ENCODE measurements at regions not wholly inside any gene's neighbourhood (a gene's known extent, or its start where the extent isn't known, plus 50 kb on each side); places are given as distances from the start of the nearest gene placed in this dataset.

- H3K9me3 ChIP-seq (ENCODE audit: control insufficient read depth, insufficient read depth, low read depth, low read length) = no peaks in the 10 kb centered on the region
- no TSS peak for BruUV-seq (replicated peaks)
- in situ Hi-C loops (cut with HindIII; ENCODE audit: low pct_unique_long_range_greater_than_20kb, low sequenced_read_pairs) = no loop called here
- no peak overlapping the region for H3K27ac ChIP-seq (ENCODE audit: low read length)
- no peaks in the 10 kb centered on the region for H3K4me1 ChIP-seq (ENCODE audit: control insufficient read depth, insufficient read depth, low read length)
- H3K27me3 ChIP-seq (ENCODE audit: control insufficient read depth, insufficient read depth, low read length) = no peaks in the 10 kb centered on the region
- CTCF ChIA-PET = no interaction called here
- TF ChIP-seq REST (IDR thresholded peaks at IDR 0.05; ENCODE audit: insufficient read depth in 1 of 2, low read depth in 2 of 2, low read length in 1 of 2) (no peak), CTCF (IDR thresholded peaks at IDR 0.05) (no peak), SIN3A (IDR thresholded peaks at IDR 0.05; ENCODE audit: borderline replicate concordance, insufficient read depth, low read depth, low read length) (no peak), TCF7L2 (IDR thresholded peaks at IDR 0.05; ENCODE audit: low read depth, low read length) (no peak), POLR2AphosphoS5 (IDR thresholded peaks at IDR 0.05; ENCODE audit: low read depth, low read length) (no peak)
- POLR2A ChIA-PET = no interaction called here
- DNase-seq (ENCODE audit: low read depth, low spot score) (no peak), ATAC-seq (no peak)
- intact Hi-C loops (cut with micrococcal nuclease; ENCODE audit: unreplicated experiment) = no loop called here
- no peak overlapping the region for H3K4me3 ChIP-seq (ENCODE audit: low read depth in 2 of 2, low read length in 2 of 2)
- H3K36me3 ChIP-seq (ENCODE audit: control insufficient read depth, insufficient read depth, low read length) = no peaks in the 10 kb centered on the region
Measured at GRCh38 chr2:147182260-147182659, 662.6 kb upstream of the ACVR2A start.

- H3K9me3 ChIP-seq (ENCODE audit: control insufficient read depth, insufficient read depth, low read depth, low read length) = no peaks in the 10 kb centered on the region
- no peak for DNase-seq (ENCODE audit: low read depth, low spot score)
- H3K4me1 ChIP-seq (ENCODE audit: control insufficient read depth, insufficient read depth, low read length) = no peaks in the 10 kb centered on the region
- ChIA-PET POLR2A (no interaction called here), CTCF (no interaction called here)
- H3K27ac ChIP-seq (ENCODE audit: low read length) = no peak overlapping the region
- TF ChIP-seq TCF7L2 (IDR thresholded peaks at IDR 0.05; ENCODE audit: low read depth, low read length) (no peak), REST (IDR thresholded peaks at IDR 0.05; ENCODE audit: insufficient read depth in 1 of 2, low read depth in 2 of 2, low read length in 1 of 2) (no peak), CTCF (IDR thresholded peaks at IDR 0.05) (no peak), POLR2AphosphoS5 (IDR thresholded peaks at IDR 0.05; ENCODE audit: low read depth, low read length) (no peak), SIN3A (IDR thresholded peaks at IDR 0.05; ENCODE audit: borderline replicate concordance, insufficient read depth, low read depth, low read length) (no peak)
- ATAC-seq = no peak
- H3K27me3 ChIP-seq (ENCODE audit: control insufficient read depth, insufficient read depth, low read length) = no peaks in the 10 kb centered on the region
- BruUV-seq (replicated peaks) = no TSS peak
- no peaks in the 10 kb centered on the region for H3K36me3 ChIP-seq (ENCODE audit: control insufficient read depth, insufficient read depth, low read length)
- in situ Hi-C loops (cut with HindIII; ENCODE audit: low pct_unique_long_range_greater_than_20kb, low sequenced_read_pairs) = no loop called here
- no peak overlapping the region for H3K4me3 ChIP-seq (ENCODE audit: low read depth in 2 of 2, low read length in 2 of 2)
- intact Hi-C loops (cut with micrococcal nuclease; ENCODE audit: unreplicated experiment) = no loop called here
Measured at GRCh38 chr2:147181351-147182029, 663.3 kb upstream of the ACVR2A start.
